DOHH2 (cell line): ENCODE measurements at regions not wholly inside any gene's neighbourhood (a gene's known extent, or its start where the extent isn't known, plus 50 kb on each side); places are given as distances from the start of the nearest gene placed in this dataset.
"Not testable (repeated sequence)": the region's sequence is repeated elsewhere in the genome, so short reads cannot be mapped to it uniquely, and the experiment has no call there.

ENCODE experiments used
- EZH2phosphoT487 ChIP-seq: fragments of 200-600 bp; sonication (generic); IDR thresholded peaks from 2 replicates; pipeline ENCODE4 v1.6.1; 2017; ENCODE audit warnings: borderline replicate concordance, mild to moderate bottlenecking, antibody characterized with exemption, low read length, moderate library complexity, mixed read lengths
- TF ChIP-seq, protein P1 (sequence below): fragments of 200-600 bp; sonication (generic); IDR thresholded peaks from one replicate; pipeline ENCODE4 v1.5.1; 2014; ENCODE audit warnings: antibody characterized with exemption, mild to moderate bottlenecking, low read depth, low read length; ENCODE audit not compliant: poor library complexity, severe bottlenecking

DNA sequence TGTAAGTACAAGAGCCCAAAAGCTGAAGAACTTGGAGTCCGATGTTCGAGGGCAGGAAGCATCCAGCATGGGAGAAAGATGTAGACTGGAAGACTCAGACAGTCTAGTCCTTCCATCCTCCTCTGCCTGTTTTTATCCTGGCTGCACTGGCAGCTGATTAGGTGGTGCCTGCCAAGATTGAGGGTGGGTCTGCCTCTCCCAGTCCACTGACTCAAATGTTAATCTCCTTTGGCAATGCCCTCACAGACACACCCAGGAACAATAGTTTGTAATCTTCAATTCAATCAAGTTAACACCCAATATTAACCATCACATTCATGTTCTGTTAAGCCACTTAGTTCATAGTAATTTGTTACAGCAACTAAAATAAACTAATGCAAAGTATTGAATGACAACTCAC lies 904.4 kb upstream of the HS3ST1 start:
- TF ChIP-seq, protein P1, sequence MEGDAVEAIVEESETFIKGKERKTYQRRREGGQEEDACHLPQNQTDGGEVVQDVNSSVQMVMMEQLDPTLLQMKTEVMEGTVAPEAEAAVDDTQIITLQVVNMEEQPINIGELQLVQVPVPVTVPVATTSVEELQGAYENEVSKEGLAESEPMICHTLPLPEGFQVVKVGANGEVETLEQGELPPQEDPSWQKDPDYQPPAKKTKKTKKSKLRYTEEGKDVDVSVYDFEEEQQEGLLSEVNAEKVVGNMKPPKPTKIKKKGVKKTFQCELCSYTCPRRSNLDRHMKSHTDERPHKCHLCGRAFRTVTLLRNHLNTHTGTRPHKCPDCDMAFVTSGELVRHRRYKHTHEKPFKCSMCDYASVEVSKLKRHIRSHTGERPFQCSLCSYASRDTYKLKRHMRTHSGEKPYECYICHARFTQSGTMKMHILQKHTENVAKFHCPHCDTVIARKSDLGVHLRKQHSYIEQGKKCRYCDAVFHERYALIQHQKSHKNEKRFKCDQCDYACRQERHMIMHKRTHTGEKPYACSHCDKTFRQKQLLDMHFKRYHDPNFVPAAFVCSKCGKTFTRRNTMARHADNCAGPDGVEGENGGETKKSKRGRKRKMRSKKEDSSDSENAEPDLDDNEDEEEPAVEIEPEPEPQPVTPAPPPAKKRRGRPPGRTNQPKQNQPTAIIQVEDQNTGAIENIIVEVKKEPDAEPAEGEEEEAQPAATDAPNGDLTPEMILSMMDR, result not testable (repeated sequence)
- TF ChIP-seq EZH2phosphoT487, result not testable (repeated sequence)
